ENCODE measurements at regions not wholly inside any gene's neighbourhood (a gene's known extent, or its start where the extent isn't known, plus 50 kb on each side); places are given as distances from the start of the nearest gene placed in this dataset.

GRCh38 chr16:9378876-9379275 is 287.4 kb downstream of the HAPSTR1 start:
- TF ChIP-seq EZH2 (IDR thresholded peaks at IDR 0.05; ENCODE audit: insufficient read depth, poor library complexity, severe bottlenecking) (no peak), EZH2phosphoT487 (IDR thresholded peaks at IDR 0.05; ENCODE audit: insufficient read depth, low read depth) (no peak)
